Naive thymus-derived CD4-positive, alpha-beta T cell (primary cell): ENCODE measurements at regions not wholly inside any gene's neighbourhood (a gene's known extent, or its start where the extent isn't known, plus 50 kb on each side); places are given as distances from the start of the nearest gene placed in this dataset.

Experiments used
- ATAC-seq: fragments of 150-1000 bp; cut with Tn5 transposase; 2 replicates; pipeline ENCODE4 v1.10.0; 2021; ENCODE audit warnings: mild to moderate bottlenecking, moderate library complexity
- CTCF ChIA-PET: fragments of 350-600 bp; sonication (Branson Sonifier 250); formaldehyde crosslinking; loops from one replicate; lab custom pipeline; 2021; ENCODE audit warnings: antibody characterized with exemption; lab: Charles Lee
- POLR2A ChIA-PET: fragments of 350-600 bp; sonication (Branson Sonifier 250); formaldehyde crosslinking; loops from one replicate; lab custom pipeline; 2021; ENCODE audit warnings: antibody characterized with exemption, inconsistent platforms; lab: Charles Lee
- DNase-seq, 9 donors: peaks; one replicate each; pipeline versions ENCODE4 v3.0.0 to v3.0.0-alpha.2; 2020 to 2022; ENCODE audit warnings: mixed read lengths in 1 of 9
- H3K27ac ChIP-seq: one replicate; pipeline ENCODE4 v1.7.0; 2013; ENCODE audit warnings: mild to moderate bottlenecking, low read depth, low read length, moderate library complexity
- H3K27me3 ChIP-seq, 2 donors: one replicate each; pipeline ENCODE4 v1.7.0; 2013; ENCODE audit warnings: low read length in 2 of 2, mild to moderate bottlenecking in 2 of 2, moderate library complexity in 2 of 2; ENCODE audit not compliant: control insufficient read depth in 2 of 2, insufficient read depth in 2 of 2
- H3K36me3 ChIP-seq, 3 experiments: 1 replicate in 2 of 3; 2 replicates in 1 of 3; pipeline ENCODE4 v1.7.0; 2013; ENCODE audit warnings: low read length in 3 of 3, mild to moderate bottlenecking in 3 of 3, moderate library complexity in 1 of 3; ENCODE audit not compliant: insufficient read depth in 3 of 3, control insufficient read depth in 2 of 3
- H3K4me1 ChIP-seq, 2 donors: one replicate each; pipeline ENCODE4 v1.7.0; 2013; ENCODE audit warnings: low read length in 2 of 2, mild to moderate bottlenecking in 2 of 2, moderate library complexity in 1 of 2; ENCODE audit not compliant: control insufficient read depth in 2 of 2, insufficient read depth in 2 of 2
- H3K4me3 ChIP-seq: 2 replicates; pipeline ENCODE4 v1.7.0; 2013; ENCODE audit warnings: mild to moderate bottlenecking, low read length
- H3K9me3 ChIP-seq, 3 experiments: 1 replicate in 2 of 3; 2 replicates in 1 of 3; pipeline ENCODE4 v1.7.0; 2013; ENCODE audit warnings: low read length in 3 of 3; ENCODE audit not compliant: control insufficient read depth in 2 of 3
- H3K27ac Mint-ChIP-seq, 9 donors: one replicate each; pipeline ENCODE4 v1.8.0; 2020 to 2022; ENCODE audit warnings: mixed read lengths in 9 of 9, mild to moderate bottlenecking in 8 of 9, moderate library complexity in 5 of 9, inconsistent platforms in 2 of 9
- H3K27me3 Mint-ChIP-seq, 5 donors: one replicate each; pipeline ENCODE4 v1.8.0; 2021 to 2022; ENCODE audit warnings: mixed read lengths in 5 of 5, mild to moderate bottlenecking in 1 of 5
- H3K36me3 Mint-ChIP-seq, 5 donors: one replicate each; pipeline ENCODE4 v1.8.0; 2020 to 2022; ENCODE audit warnings: mixed read lengths in 5 of 5, mild to moderate bottlenecking in 3 of 5, inconsistent platforms in 1 of 5
- H3K4me1 Mint-ChIP-seq, 7 donors: one replicate each; pipeline ENCODE4 v1.8.0; 2020 to 2022; ENCODE audit warnings: mixed read lengths in 7 of 7, mild to moderate bottlenecking in 3 of 7, inconsistent platforms in 1 of 7
- H3K4me3 Mint-ChIP-seq, 10 donors: one replicate each; pipeline ENCODE4 v1.8.0; 2020 to 2022; ENCODE audit warnings: mild to moderate bottlenecking in 10 of 10, mixed read lengths in 10 of 10, moderate library complexity in 6 of 10, inconsistent platforms in 2 of 10
- H3K9me3 Mint-ChIP-seq, 11 donors: one replicate each; pipeline ENCODE4 v1.8.0; 2020 to 2022; ENCODE audit warnings: mixed read lengths in 11 of 11, mild to moderate bottlenecking in 4 of 11, inconsistent platforms in 1 of 11, moderate library complexity in 1 of 11
- intact Hi-C, 2 donors: fragments of 100-400 bp; cut with micrococcal nuclease; formaldehyde crosslinking; loops; one replicate each; pipeline ENCODE4 v1.15.1; 2023

- Histone ChIP-seq H3K27me3 (no peaks in the 10 kb centered on the region), H3K4me3 (no peak overlapping the region), H3K4me1 (no peaks in the 10 kb centered on the region), H3K27ac (no peak overlapping the region), H3K36me3 (no peaks in the 10 kb centered on the region), H3K9me3 (no peaks in the 10 kb centered on the region)
- Mint-ChIP-seq H3K4me1 (peaks cover 0 to 13% (median 3%) of the 10 kb centered on the region in 7 donors), H3K9me3 (peaks cover 0 to 1% (median 0%) of the 10 kb centered on the region in 11 donors), H3K4me3 (no peak overlapping the region), H3K27ac (no peak overlapping the region), H3K27me3 (peaks cover 0 to 20% (median 8%) of the 10 kb centered on the region in 5 donors), H3K36me3 (peaks cover 0 to under 1% (median 0%) of the 10 kb centered on the region in 5 donors)
- POLR2A ChIA-PET = no interaction called here
- CTCF ChIA-PET = interaction anchor here (0.6 kb wide), 1 partner anchor 150 kb away, joined by 3 read pairs; the partner anchor contains the start of gene CRY1
- intact Hi-C loops = no loop called here
- DNase-seq (no peak), ATAC-seq (no peak)
These were observed 150.0 kb upstream of the CRY1 start for GRCh38 chr12:107243341-107243740.

- no peaks in the 10 kb centered on the region for H3K36me3 ChIP-seq
- DNase-seq = no peak
- H3K4me1 ChIP-seq = no peaks in the 10 kb centered on the region
- H3K4me1 Mint-ChIP-seq = peaks cover 0 to 10% (median 0%) of the 10 kb centered on the region in 7 donors
- H3K36me3 Mint-ChIP-seq = peaks cover 0 to 3% (median 0%) of the 10 kb centered on the region in 5 donors
- no peak overlapping the region for H3K27ac Mint-ChIP-seq
- ChIA-PET POLR2A (no interaction called here), CTCF (no interaction called here)
- intact Hi-C loops = no loop called here
- H3K4me3 ChIP-seq = no peak overlapping the region
- peaks cover 0 to 20% (median 8%) of the 10 kb centered on the region in 5 donors for H3K27me3 Mint-ChIP-seq
- peaks cover 0 to 7% (median 0%) of the 10 kb centered on the region in 11 donors for H3K9me3 Mint-ChIP-seq
- ATAC-seq = no peak
- no peaks in the 10 kb centered on the region for H3K27me3 ChIP-seq
- H3K9me3 ChIP-seq = no peaks in the 10 kb centered on the region
- H3K4me3 Mint-ChIP-seq = no peak overlapping the region
- no peak overlapping the region for H3K27ac ChIP-seq
These were observed 151.2 kb upstream of the CRY1 start for GRCh38 chr12:107244584-107244983.

- no peaks in the 10 kb centered on the region for H3K4me1 ChIP-seq
These were observed 154.3 kb upstream of the CRY1 start for GRCh38 chr12:107247650-107248049.

GRCh38 chr12:107248187-107248586 lies 154.8 kb upstream of the CRY1 start:
- Histone ChIP-seq H3K36me3 (no peaks in the 10 kb centered on the region), H3K27me3 (no peaks in the 10 kb centered on the region), H3K4me3 (no peak overlapping the region), H3K27ac (no peak overlapping the region), H3K9me3 (no peaks in the 10 kb centered on the region), H3K4me1 (no peaks in the 10 kb centered on the region)
- intact Hi-C loops = no loop called here
- peaks cover 0 to 3% (median 0%) of the 10 kb centered on the region in 5 donors for H3K36me3 Mint-ChIP-seq
- H3K9me3 Mint-ChIP-seq = peaks cover 0 to 7% (median 0%) of the 10 kb centered on the region in 11 donors
- H3K27ac Mint-ChIP-seq = no peak overlapping the region
- no peak for DNase-seq
- no peak overlapping the region for H3K4me3 Mint-ChIP-seq
- H3K4me1 Mint-ChIP-seq = no peaks in the 10 kb centered on the region
- peaks cover 0 to 17% (median 8%) of the 10 kb centered on the region in 5 donors for H3K27me3 Mint-ChIP-seq
- POLR2A ChIA-PET = no interaction called here
- CTCF ChIA-PET = no interaction called here
- ATAC-seq = no peak

More at GRCh38 chr12:107247650-107248049, 154.3 kb upstream of the CRY1 start:
- peaks cover 0 to 7% (median 0%) of the 10 kb centered on the region in 11 donors for H3K9me3 Mint-ChIP-seq
- no peaks in the 10 kb centered on the region for H3K27me3 ChIP-seq
- no peaks in the 10 kb centered on the region for H3K36me3 ChIP-seq
- CTCF ChIA-PET = no interaction called here
- peaks cover 0 to 3% (median 0%) of the 10 kb centered on the region in 5 donors for H3K36me3 Mint-ChIP-seq
- H3K27me3 Mint-ChIP-seq = peaks cover 0 to 20% (median 8%) of the 10 kb centered on the region in 5 donors
- no peak overlapping the region for H3K4me3 Mint-ChIP-seq
- H3K27ac ChIP-seq = no peak overlapping the region
- no peak for ATAC-seq
- intact Hi-C loops = no loop called here
- no peaks in the 10 kb centered on the region for H3K9me3 ChIP-seq
- POLR2A ChIA-PET = interaction anchor here (0.7 kb wide), 1 partner anchor 788 kb away, joined by 4 read pairs; no protein-coding TSS in a partner anchor
- no peak overlapping the region for H3K27ac Mint-ChIP-seq
- no peaks in the 10 kb centered on the region for H3K4me1 Mint-ChIP-seq
- DNase-seq = no peak
- no peak overlapping the region for H3K4me3 ChIP-seq

- Histone ChIP-seq H3K4me3 (no peak overlapping the region), H3K36me3 (no peaks in the 10 kb centered on the region), H3K27me3 (no peaks in the 10 kb centered on the region), H3K9me3 (no peaks in the 10 kb centered on the region), H3K4me1 (no peaks in the 10 kb centered on the region), H3K27ac (no peak overlapping the region)
- ATAC-seq = no peak
- peaks cover 0 to 3% (median 0%) of the 10 kb centered on the region in 5 donors for H3K36me3 Mint-ChIP-seq
- peaks cover 0 to 16% (median 0%) of the 10 kb centered on the region in 5 donors for H3K27me3 Mint-ChIP-seq
- H3K4me1 Mint-ChIP-seq = no peaks in the 10 kb centered on the region
- intact Hi-C loops = no loop called here
- ChIA-PET POLR2A (no interaction called here), CTCF (no interaction called here)
- H3K27ac Mint-ChIP-seq = no peak overlapping the region
- no peak overlapping the region for H3K4me3 Mint-ChIP-seq
- DNase-seq = no peak
- H3K9me3 Mint-ChIP-seq = peaks cover 0 to 7% (median 0%) of the 10 kb centered on the region in 11 donors
These were observed 157.9 kb upstream of the CRY1 start for GRCh38 chr12:107251288-107251687.

GRCh38 chr12:107253361-107253760 lies 160.0 kb upstream of the CRY1 start:
- H3K4me1 Mint-ChIP-seq = no peaks in the 10 kb centered on the region
- no peaks in the 10 kb centered on the region for H3K9me3 ChIP-seq
- POLR2A ChIA-PET = no interaction called here
- no peak for ATAC-seq
- H3K4me1 ChIP-seq = no peaks in the 10 kb centered on the region
- H3K4me3 Mint-ChIP-seq = no peak overlapping the region
- H3K27me3 ChIP-seq = no peaks in the 10 kb centered on the region
- CTCF ChIA-PET = no interaction called here
- H3K27me3 Mint-ChIP-seq = peaks cover 0 to 17% (median 3%) of the 10 kb centered on the region in 5 donors
- intact Hi-C loops = no loop called here
- no peak overlapping the region for H3K4me3 ChIP-seq
- H3K36me3 ChIP-seq = no peaks in the 10 kb centered on the region
- no peak for DNase-seq
- no peak overlapping the region for H3K27ac Mint-ChIP-seq
- no peak overlapping the region for H3K27ac ChIP-seq
- H3K9me3 Mint-ChIP-seq = peaks cover 0 to 14% (median 2%) of the 10 kb centered on the region in 11 donors
- H3K36me3 Mint-ChIP-seq = peaks cover 0 to 2% (median 0%) of the 10 kb centered on the region in 5 donors

GRCh38 chr12:107254258-107254856 lies 161.0 kb upstream of the CRY1 start:
- H3K4me1 Mint-ChIP-seq = no peaks in the 10 kb centered on the region
- Histone ChIP-seq H3K4me1 (no peaks in the 10 kb centered on the region), H3K9me3 (no peaks in the 10 kb centered on the region), H3K27ac (no peak overlapping the region), H3K36me3 (no peaks in the 10 kb centered on the region), H3K27me3 (no peaks in the 10 kb centered on the region), H3K4me3 (no peak overlapping the region)
- H3K27ac Mint-ChIP-seq = no peak overlapping the region
- no peaks in the 10 kb centered on the region for H3K36me3 Mint-ChIP-seq
- intact Hi-C loops = no loop called here
- POLR2A ChIA-PET = no interaction called here
- H3K4me3 Mint-ChIP-seq = no peak overlapping the region
- ATAC-seq = no peak
- peaks cover 0 to 17% (median 3%) of the 10 kb centered on the region in 5 donors for H3K27me3 Mint-ChIP-seq
- no peak for DNase-seq
- CTCF ChIA-PET = no interaction called here
- H3K9me3 Mint-ChIP-seq = peaks cover 0 to 14% (median 0%) of the 10 kb centered on the region in 11 donors
